Upper lobe of right lung (tissue), 1 donor: ENCODE measurements at regions not wholly inside any gene's neighbourhood (a gene's known extent, or its start where the extent isn't known, plus 50 kb on each side); places are given as distances from the start of the nearest gene placed in this dataset.

ENCODE experiments used
- ATAC-seq: fragments of 200-7000 bp; cut with Tn5 transposase; one replicate; pipeline ENCODE4 v1.9.1; 2020; ENCODE audit warnings: mild to moderate bottlenecking, moderate library complexity
- DNase-seq: peaks from one replicate; pipeline ENCODE4 v3.0.0-alpha.2; 2020
- H3K27ac ChIP-seq: fragments of 200-600 bp; one replicate; pipeline ENCODE4 v1.8.0; 2022
- H3K27me3 ChIP-seq: fragments of 200-600 bp; one replicate; pipeline ENCODE4 v1.8.0; 2022; ENCODE audit warnings: mild to moderate bottlenecking
- H3K36me3 ChIP-seq: fragments of 200-600 bp; one replicate; pipeline ENCODE4 v1.8.0; 2022
- H3K4me1 ChIP-seq: fragments of 200-600 bp; one replicate; pipeline ENCODE4 v1.8.0; 2022
- H3K4me3 ChIP-seq: fragments of 200-600 bp; one replicate; pipeline ENCODE4 v1.8.0; 2022; ENCODE audit warnings: mild to moderate bottlenecking
- H3K9me3 ChIP-seq: fragments of 200-600 bp; one replicate; pipeline ENCODE4 v1.8.0; 2022
- CTCF ChIP-seq: fragments of 200-600 bp; IDR thresholded peaks from one replicate; pipeline ENCODE4 v1.8.0; 2022; ENCODE audit warnings: antibody characterized with exemption
- intact Hi-C: fragments of 100-400 bp; cut with DNase I; formaldehyde crosslinking; loops from one replicate; pipeline ENCODE4 v1.11.0; 2022
- donor health status: DM: no; HTN: yes; CAD: no; lungs with severe emphysema.

DNA sequence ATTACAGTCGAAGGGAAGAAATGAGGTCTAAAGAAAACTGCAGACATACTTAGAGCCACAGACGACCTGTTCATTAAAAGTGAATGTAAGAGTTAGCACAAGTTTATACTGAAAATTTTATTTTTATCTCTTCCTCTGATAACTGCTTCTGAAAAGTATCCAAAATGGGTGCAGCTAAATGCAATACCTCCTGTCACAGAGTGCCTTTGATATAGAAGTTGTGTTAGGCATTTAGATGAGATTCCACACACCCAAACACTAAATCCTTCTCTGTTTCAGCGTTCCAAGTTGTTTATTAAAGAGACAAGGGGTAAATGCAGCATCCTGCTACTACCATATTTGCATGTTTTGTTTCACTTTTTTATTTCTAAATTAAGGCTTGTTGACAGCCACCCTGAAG is 214.7 kb upstream of the TSHZ2 start:
- no peaks in the 10 kb centered on the region for H3K4me1 ChIP-seq
- H3K27me3 ChIP-seq: no peaks in the 10 kb centered on the region
- no peak overlapping the region for H3K27ac ChIP-seq
- intact Hi-C loops: no loop called here
- no peaks in the 10 kb centered on the region for H3K36me3 ChIP-seq
- ATAC-seq: no peak
- no peak overlapping the region for H3K4me3 ChIP-seq
- no peaks in the 10 kb centered on the region for H3K9me3 ChIP-seq
- DNase-seq: no peak
- no peak for TF ChIP-seq CTCF

- intact Hi-C loops: no loop called here
- H3K36me3 ChIP-seq: no peaks in the 10 kb centered on the region
- no peak overlapping the region for H3K27ac ChIP-seq
- H3K27me3 ChIP-seq: no peaks in the 10 kb centered on the region
- ATAC-seq: no peak
- H3K4me3 ChIP-seq: no peak overlapping the region
- no peak for TF ChIP-seq CTCF
- no peaks in the 10 kb centered on the region for H3K4me1 ChIP-seq
- no peaks in the 10 kb centered on the region for H3K9me3 ChIP-seq
- DNase-seq: no peak
Observed at GRCh38 chr20:52755744-52756143, 216.4 kb upstream of the TSHZ2 start.

- H3K4me3 ChIP-seq: no peak overlapping the region
- DNase-seq (no peak), ATAC-seq (no peak)
- intact Hi-C loops: no loop called here
- no peaks in the 10 kb centered on the region for H3K36me3 ChIP-seq
- no peaks in the 10 kb centered on the region for H3K4me1 ChIP-seq
- no peaks in the 10 kb centered on the region for H3K27me3 ChIP-seq
- no peaks in the 10 kb centered on the region for H3K9me3 ChIP-seq
- H3K27ac ChIP-seq: no peak overlapping the region
- TF ChIP-seq CTCF: no peak
Observed at GRCh38 chr20:52754366-52754765, 217.8 kb upstream of the TSHZ2 start.

DNA sequence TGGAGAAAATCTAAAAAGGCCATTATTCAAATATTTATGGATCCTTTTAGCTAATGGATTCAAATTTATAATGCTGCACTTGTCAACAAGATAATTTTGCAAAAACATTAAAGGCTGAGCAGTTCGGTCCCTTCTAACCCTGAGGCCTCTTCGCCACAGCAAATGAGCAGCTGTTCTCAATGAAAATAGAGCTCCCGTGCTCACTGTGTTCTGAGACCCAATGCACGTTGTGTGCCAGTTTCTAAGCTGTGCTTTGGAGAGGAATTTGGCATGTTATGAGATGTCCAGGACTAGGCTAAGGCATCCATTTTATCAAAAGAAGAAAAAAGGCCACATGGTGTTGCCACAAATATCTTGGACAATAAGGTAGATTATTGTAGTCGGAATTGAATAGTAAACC is 220.1 kb upstream of the TSHZ2 start:
- H3K4me1 ChIP-seq: no peaks in the 10 kb centered on the region
- H3K36me3 ChIP-seq: no peaks in the 10 kb centered on the region
- intact Hi-C loops: no loop called here
- no peak for ATAC-seq
- H3K27ac ChIP-seq: no peak overlapping the region
- no peaks in the 10 kb centered on the region for H3K9me3 ChIP-seq
- no peak for TF ChIP-seq CTCF
- no peak overlapping the region for H3K4me3 ChIP-seq
- no peak for DNase-seq
- no peaks in the 10 kb centered on the region for H3K27me3 ChIP-seq

GRCh38 chr20:52751571-52751970 is 220.6 kb upstream of the TSHZ2 start:
- DNase-seq (no peak), ATAC-seq (no peak)
- Histone ChIP-seq H3K4me1 (no peaks in the 10 kb centered on the region), H3K27ac (no peak overlapping the region), H3K9me3 (no peaks in the 10 kb centered on the region), H3K27me3 (no peaks in the 10 kb centered on the region), H3K4me3 (no peak overlapping the region), H3K36me3 (no peaks in the 10 kb centered on the region)
- no peak for TF ChIP-seq CTCF
- intact Hi-C loops: no loop called here

DNA sequence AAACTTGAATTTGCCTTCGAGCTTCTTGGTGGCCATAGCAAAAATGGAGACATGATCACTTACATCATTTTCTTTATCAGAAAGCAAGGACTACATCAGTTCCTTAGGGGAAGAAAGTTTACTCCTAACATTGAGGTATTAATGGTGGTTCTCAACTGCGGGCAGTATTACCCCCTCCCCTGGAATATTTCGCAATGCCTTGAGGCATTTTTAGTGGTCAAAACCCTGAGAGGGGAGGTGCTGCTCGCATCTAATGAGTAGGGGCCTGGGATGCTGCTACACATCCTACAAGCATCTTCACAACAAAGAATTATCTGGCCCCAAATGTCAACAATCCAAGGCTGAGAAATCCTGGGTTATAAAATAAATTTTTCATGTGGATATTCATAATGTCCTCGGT is 222.2 kb upstream of the TSHZ2 start:
- intact Hi-C loops: no loop called here
- Histone ChIP-seq H3K27ac (no peak overlapping the region), H3K36me3 (no peaks in the 10 kb centered on the region), H3K4me1 (no peaks in the 10 kb centered on the region), H3K27me3 (no peaks in the 10 kb centered on the region), H3K9me3 (no peaks in the 10 kb centered on the region), H3K4me3 (no peak overlapping the region)
- TF ChIP-seq CTCF: no peak
- ATAC-seq (no peak), DNase-seq (no peak)
